Prostate gland (tissue), 2 donors: ENCODE measurements at regions not wholly inside any gene's neighbourhood (a gene's known extent, or its start where the extent isn't known, plus 50 kb on each side); places are given as distances from the start of the nearest gene placed in this dataset.

Experiments
- DNase-seq: peaks from one replicate; pipeline ENCODE4 v3.0.0-alpha.2; 2019; ENCODE audit warnings: low spot score
- H3K27ac ChIP-seq, 2 donors: fragments of 200-600 bp; sonication (generic); 2 replicates each; pipeline ENCODE4 v1.5.1; 2017 to 2019
- H3K27me3 ChIP-seq: fragments of 200-600 bp; sonication (generic); replicated peaks from 2 replicates; pipeline ENCODE4 v1.5.1; 2019; ENCODE audit not compliant: insufficient read depth
- H3K36me3 ChIP-seq, 2 donors: fragments of 200-600 bp; sonication (generic); 1 replicate in 1 of 2; 2 replicates in 1 of 2; pipeline versions ENCODE4 v1.5.1 to v1.8.1; 2017 to 2019
- H3K4me1 ChIP-seq: fragments of 200-600 bp; sonication (generic); replicated peaks from 2 replicates; pipeline ENCODE4 v1.5.1; 2019
- H3K4me3 ChIP-seq, 2 donors: fragments of 200-600 bp; sonication (generic); 2 replicates each; pipeline ENCODE4 v1.5.1; 2017 to 2019
- H3K9me3 ChIP-seq: fragments of 200-600 bp; sonication (generic); 2 replicates; pipeline ENCODE4 v1.5.1; 2017
- CTCF ChIP-seq, 4 experiments: fragments of 200-600 bp in 2 of 4; fragments of 450-650 bp in 2 of 4; sonication (generic) in 2 of 4; IDR thresholded peaks; 1 replicate in 3 of 4; 2 replicates in 1 of 4; pipeline ENCODE4 v1.5.1; 2016 to 2019; ENCODE audit warnings: antibody characterized with exemption in 4 of 4, mild to moderate bottlenecking in 2 of 4, moderate library complexity in 2 of 4
- POLR2A ChIP-seq: fragments of 450-650 bp; IDR thresholded peaks from one replicate; pipeline ENCODE4 v1.6.1; 2016; ENCODE audit warnings: antibody characterized with exemption, mild to moderate bottlenecking
- POLR2AphosphoS5 ChIP-seq: sonication (generic); formaldehyde crosslinking; IDR thresholded peaks from one replicate; pipeline ENCODE4 v1.6.1; 2017; ENCODE audit warnings: antibody characterized with exemption
- WGBS: methylation state at CpG from one replicate; pipeline ENCODE4 v1.1.5; 2018; 5-methylcytosine and 5-hydroxymethylcytosine counted together
- intact Hi-C: fragments of 100-400 bp; cut with DNase I; formaldehyde crosslinking; loops from one replicate; pipeline ENCODE4 v1.14.2; 2022

- WGBS: 79% methylated on average over 6 of the region's 6 CpGs
- intact Hi-C loops: no loop called here
- DNase-seq: no peak
- no peak overlapping the region for H3K27ac ChIP-seq
- H3K4me1 ChIP-seq: no peaks in the 10 kb centered on the region
- no peak overlapping the region for H3K4me3 ChIP-seq
- TF ChIP-seq POLR2A: no peak
- TF ChIP-seq POLR2AphosphoS5: no peak
- TF ChIP-seq CTCF (IDR thresholded peaks at IDR 0.05): no peak
- no peaks in the 10 kb centered on the region for H3K27me3 ChIP-seq
- no peaks in the 10 kb centered on the region for H3K9me3 ChIP-seq
- H3K36me3 ChIP-seq: no peaks in the 10 kb centered on the region
These were observed 150.7 kb upstream of the GMDS start for GRCh38 chr6:2396042-2396657.

GRCh38 chr6:2388554-2389324 lies 143.3 kb upstream of the GMDS start:
- no peak overlapping the region for H3K4me3 ChIP-seq
- no peaks in the 10 kb centered on the region for H3K36me3 ChIP-seq
- TF ChIP-seq POLR2A (no peak), CTCF (IDR thresholded peaks at IDR 0.05) (no peak), POLR2AphosphoS5 (no peak)
- H3K4me1 ChIP-seq: no peaks in the 10 kb centered on the region
- no peaks in the 10 kb centered on the region for H3K27me3 ChIP-seq
- intact Hi-C loops: no loop called here
- WGBS: 91% methylated on average over 11 of the region's 11 CpGs
- H3K27ac ChIP-seq: no peak overlapping the region
- no peak for DNase-seq
- no peaks in the 10 kb centered on the region for H3K9me3 ChIP-seq

GRCh38 chr6:2387445-2387844 lies 142.0 kb upstream of the GMDS start:
- no peak overlapping the region for H3K27ac ChIP-seq
- H3K4me1 ChIP-seq: no peaks in the 10 kb centered on the region
- no peak overlapping the region for H3K4me3 ChIP-seq
- TF ChIP-seq CTCF (IDR thresholded peaks at IDR 0.05) (no peak), POLR2AphosphoS5 (no peak), POLR2A (no peak)
- no peaks in the 10 kb centered on the region for H3K27me3 ChIP-seq
- no peaks in the 10 kb centered on the region for H3K9me3 ChIP-seq
- intact Hi-C loops: no loop called here
- H3K36me3 ChIP-seq: no peaks in the 10 kb centered on the region
- no peak for DNase-seq
- WGBS: 95% methylated on average over 3 of the region's 3 CpGs

- no peaks in the 10 kb centered on the region for H3K27me3 ChIP-seq
- no peak for DNase-seq
- H3K27ac ChIP-seq: no peak overlapping the region
- no peaks in the 10 kb centered on the region for H3K9me3 ChIP-seq
- TF ChIP-seq CTCF (IDR thresholded peaks at IDR 0.05) (no peak), POLR2A (no peak), POLR2AphosphoS5 (no peak)
- 73% methylated on average over 9 of the region's 9 CpGs for WGBS
- no peak overlapping the region for H3K4me3 ChIP-seq
- no peaks in the 10 kb centered on the region for H3K4me1 ChIP-seq
- intact Hi-C loops: no loop called here
- no peaks in the 10 kb centered on the region for H3K36me3 ChIP-seq
These were observed 140.1 kb upstream of the GMDS start for GRCh38 chr6:2385471-2385983.
